ENCODE measurements at regions not wholly inside any gene's neighbourhood (a gene's known extent, or its start where the extent isn't known, plus 50 kb on each side); places are given as distances from the start of the nearest gene placed in this dataset.

- Histone ChIP-seq H4K20me1 (ENCODE audit: control insufficient read depth, extremely low read depth, insufficient read depth, low read length) (no peaks in the 10 kb centered on the region), H3K9me3 (ENCODE audit: control insufficient read depth, low read depth, low read length) (no peaks in the 10 kb centered on the region), H3K27ac (ENCODE audit: control insufficient read depth, insufficient read depth, low read length) (no peak overlapping the region), H3K27me3 (ENCODE audit: control insufficient read depth, extremely low read depth, insufficient read depth, low read length) (no peaks in the 10 kb centered on the region), H3K9ac (ENCODE audit: control insufficient read depth, extremely low read depth, insufficient read depth, low read length) (no peak overlapping the region), H3K4me1 (ENCODE audit: control insufficient read depth, extremely low read depth, insufficient read depth, low read length) (no peaks in the 10 kb centered on the region), H3K79me2 (ENCODE audit: control insufficient read depth, insufficient read depth, low read length) (no peaks in the 10 kb centered on the region), H3K36me3 (ENCODE audit: control insufficient read depth in 2 of 2, extremely low read depth in 1 of 2, insufficient read depth in 2 of 2, low read length in 2 of 2) (no peaks in the 10 kb centered on the region), H2AFZ (ENCODE audit: control insufficient read depth, low read length) (no peak overlapping the region), H3K4me3 (ENCODE audit: control insufficient read depth in 2 of 3, extremely low read depth in 1 of 3, insufficient read depth in 2 of 3, low read depth in 1 of 3, low read length in 3 of 3) (no peak overlapping the region), H3K4me2 (ENCODE audit: control insufficient read depth, extremely low read depth, insufficient read depth, low read depth, low read length) (no peak overlapping the region), H3K9me1 (ENCODE audit: control insufficient read depth, extremely low read depth, insufficient read depth, low read length) (no peaks in the 10 kb centered on the region)
- FAIRE-seq, result no peak
- dilution Hi-C loops (cut with MboI; ENCODE audit: extremely low pct_ligation_motif_present, low sequenced_read_pairs), result no loop called here
- TF ChIP-seq EZH2 (IDR thresholded peaks at IDR 0.05; ENCODE audit: low read length) (no peak), CTCF (optimal IDR thresholded peaks at IDR 0.05 in 1 of 3, IDR thresholded peaks at IDR 0.05 in 1 of 3, conservative IDR thresholded peaks at IDR 0.05 in 1 of 3; ENCODE audit: extremely low read depth in 1 of 3, insufficient read depth in 2 of 3, low read length in 3 of 3) (no peak)
- no peak for DNase-seq (ENCODE audit: low read depth, low spot score)
These were observed 667.9 kb upstream of the CDH7 start for GRCh38 chr18:65082907-65083306.

- no peaks in the 10 kb centered on the region for H3K79me2 ChIP-seq (ENCODE audit: control insufficient read depth, insufficient read depth, low read length)
- no peak overlapping the region for H3K4me3 ChIP-seq (ENCODE audit: control insufficient read depth in 2 of 3, extremely low read depth in 1 of 3, insufficient read depth in 2 of 3, low read depth in 1 of 3, low read length in 3 of 3)
- dilution Hi-C loops (cut with MboI; ENCODE audit: extremely low pct_ligation_motif_present, low sequenced_read_pairs), result no loop called here
- no peaks in the 10 kb centered on the region for H4K20me1 ChIP-seq (ENCODE audit: control insufficient read depth, extremely low read depth, insufficient read depth, low read length)
- H3K36me3 ChIP-seq (ENCODE audit: control insufficient read depth in 2 of 2, extremely low read depth in 1 of 2, insufficient read depth in 2 of 2, low read length in 2 of 2), result no peaks in the 10 kb centered on the region
- no peaks in the 10 kb centered on the region for H3K27me3 ChIP-seq (ENCODE audit: control insufficient read depth, extremely low read depth, insufficient read depth, low read length)
- H3K9me1 ChIP-seq (ENCODE audit: control insufficient read depth, extremely low read depth, insufficient read depth, low read length), result no peaks in the 10 kb centered on the region
- no peak overlapping the region for H3K27ac ChIP-seq (ENCODE audit: control insufficient read depth, insufficient read depth, low read length)
- H3K9ac ChIP-seq (ENCODE audit: control insufficient read depth, extremely low read depth, insufficient read depth, low read length), result no peak overlapping the region
- DNase-seq (ENCODE audit: low read depth, low spot score) (no peak), FAIRE-seq (no peak)
- TF ChIP-seq CTCF (optimal IDR thresholded peaks at IDR 0.05 in 1 of 3, IDR thresholded peaks at IDR 0.05 in 1 of 3, conservative IDR thresholded peaks at IDR 0.05 in 1 of 3; ENCODE audit: extremely low read depth in 1 of 3, insufficient read depth in 2 of 3, low read length in 3 of 3) (no peak), EZH2 (IDR thresholded peaks at IDR 0.05; ENCODE audit: low read length) (no peak)
- H3K4me1 ChIP-seq (ENCODE audit: control insufficient read depth, extremely low read depth, insufficient read depth, low read length), result no peaks in the 10 kb centered on the region
- H3K4me2 ChIP-seq (ENCODE audit: control insufficient read depth, extremely low read depth, insufficient read depth, low read depth, low read length), result no peak overlapping the region
- no peak overlapping the region for H2AFZ ChIP-seq (ENCODE audit: control insufficient read depth, low read length)
- no peaks in the 10 kb centered on the region for H3K9me3 ChIP-seq (ENCODE audit: control insufficient read depth, low read depth, low read length)
These were observed 669.0 kb upstream of the CDH7 start for GRCh38 chr18:65081786-65082185.

Data from keratinocyte (primary cell).